Transverse colon (tissue), 4 donors: ENCODE measurements at regions not wholly inside any gene's neighbourhood (a gene's known extent, or its start where the extent isn't known, plus 50 kb on each side); places are given as distances from the start of the nearest gene placed in this dataset.

Source experiments
- DNase-seq: peaks from one replicate; pipeline ENCODE4 v3.0.0-alpha.2; 2019
- H3K27ac ChIP-seq, 4 donors: fragments of 200-600 bp; sonication (generic); 2 replicates each; pipeline ENCODE4 v1.5.1; 2016 to 2018; ENCODE audit warnings: inconsistent platforms in 4 of 4
- H3K27me3 ChIP-seq: fragments of 200-600 bp; sonication (generic); 2 replicates; pipeline ENCODE4 v1.5.1; 2017; ENCODE audit warnings: inconsistent platforms
- H3K36me3 ChIP-seq, 4 donors: fragments of 200-600 bp; sonication (generic); 2 replicates each; pipeline ENCODE4 v1.5.1; 2017 to 2019; ENCODE audit warnings: inconsistent platforms in 4 of 4
- H3K4me1 ChIP-seq, 4 donors: fragments of 200-600 bp; sonication (generic); 2 replicates each; pipeline ENCODE4 v1.5.1; 2017 to 2020; ENCODE audit warnings: inconsistent platforms in 4 of 4
- H3K4me3 ChIP-seq, 4 donors: fragments of 200-600 bp; sonication (generic); 1 replicate in 1 of 4; 2 replicates in 3 of 4; pipeline versions ENCODE4 v1.5.1 to v1.6.1; 2017 to 2019; ENCODE audit warnings: inconsistent platforms in 4 of 4
- H3K9me3 ChIP-seq, 2 donors: fragments of 200-600 bp; sonication (generic); 2 replicates each; pipeline ENCODE4 v1.5.1; 2017 to 2019; ENCODE audit warnings: inconsistent platforms in 2 of 2
- EP300 ChIP-seq: sonication (generic); formaldehyde crosslinking; IDR thresholded peaks from one replicate; pipeline ENCODE4 v1.6.1; 2017; ENCODE audit warnings: antibody characterized with exemption, low read depth
- POLR2A ChIP-seq: fragments of 450-650 bp; IDR thresholded peaks from one replicate; pipeline ENCODE4 v1.6.1; 2016; ENCODE audit warnings: antibody characterized with exemption, mild to moderate bottlenecking, moderate library complexity
- POLR2AphosphoS5 ChIP-seq, 3 donors: sonication (generic); formaldehyde crosslinking; IDR thresholded peaks; one replicate each; pipeline ENCODE4 v1.6.1; 2016; ENCODE audit warnings: antibody characterized with exemption in 3 of 3
- WGBS, 2 donors: methylation state at CpG; one replicate each; pipeline ENCODE4 v1.1.5; 2018; ENCODE audit warnings: low coverage in 1 of 2; 5-methylcytosine and 5-hydroxymethylcytosine counted together
- in situ Hi-C, 4 donors: fragments of 200-750 bp; cut with MboI; loops; one replicate each; pipeline versions ENCODE4 v1.15.0 to v1.15.1; 2017; ENCODE audit warnings: low sequenced_read_pairs in 3 of 4, low pct_ligation_motif_present in 1 of 4, low pct_unique_long_range_greater_than_20kb in 1 of 4
- intact Hi-C: fragments of 100-400 bp; cut with DNase I; formaldehyde crosslinking; loops from one replicate; pipeline ENCODE4 v1.15.1; 2023; ENCODE audit warnings: low total_unique reads
- TF ChIP-seq, protein P1 (sequence below), 5 experiments: fragments of 200-600 bp in 3 of 5; fragments of 450-650 bp in 2 of 5; sonication (generic) in 3 of 5; IDR thresholded peaks; 1 replicate in 2 of 5; 2 replicates in 3 of 5; pipeline ENCODE4 v1.5.1; 2016 to 2017; ENCODE audit warnings: antibody characterized with exemption in 5 of 5, inconsistent platforms in 3 of 5, mild to moderate bottlenecking in 2 of 5, moderate library complexity in 1 of 5

GRCh38 chr3:194251461-194251860, 99.7 kb downstream of the CPN2 start:
- Histone ChIP-seq H3K9me3 (no peaks in the 10 kb centered on the region), H3K36me3 (no peaks in the 10 kb centered on the region), H3K27ac (no peak overlapping the region), H3K4me3 (no peak overlapping the region), H3K4me1 (peaks cover 9 to 20% (median 16%) of the 10 kb centered on the region in 4 donors), H3K27me3 (no peaks in the 10 kb centered on the region)
- in situ Hi-C loops (no loop called here), intact Hi-C loops (no loop called here)
- whole genome bisulfite sequencing, 2 donors = 70 to 89% methylated on average over 3 to 6 of the region's 6 CpGs
- TF ChIP-seq EP300 = no peak
- no peak for TF ChIP-seq POLR2A
- no peak for TF ChIP-seq POLR2AphosphoS5 (IDR thresholded peaks at IDR 0.05)
- TF ChIP-seq, protein P1, sequence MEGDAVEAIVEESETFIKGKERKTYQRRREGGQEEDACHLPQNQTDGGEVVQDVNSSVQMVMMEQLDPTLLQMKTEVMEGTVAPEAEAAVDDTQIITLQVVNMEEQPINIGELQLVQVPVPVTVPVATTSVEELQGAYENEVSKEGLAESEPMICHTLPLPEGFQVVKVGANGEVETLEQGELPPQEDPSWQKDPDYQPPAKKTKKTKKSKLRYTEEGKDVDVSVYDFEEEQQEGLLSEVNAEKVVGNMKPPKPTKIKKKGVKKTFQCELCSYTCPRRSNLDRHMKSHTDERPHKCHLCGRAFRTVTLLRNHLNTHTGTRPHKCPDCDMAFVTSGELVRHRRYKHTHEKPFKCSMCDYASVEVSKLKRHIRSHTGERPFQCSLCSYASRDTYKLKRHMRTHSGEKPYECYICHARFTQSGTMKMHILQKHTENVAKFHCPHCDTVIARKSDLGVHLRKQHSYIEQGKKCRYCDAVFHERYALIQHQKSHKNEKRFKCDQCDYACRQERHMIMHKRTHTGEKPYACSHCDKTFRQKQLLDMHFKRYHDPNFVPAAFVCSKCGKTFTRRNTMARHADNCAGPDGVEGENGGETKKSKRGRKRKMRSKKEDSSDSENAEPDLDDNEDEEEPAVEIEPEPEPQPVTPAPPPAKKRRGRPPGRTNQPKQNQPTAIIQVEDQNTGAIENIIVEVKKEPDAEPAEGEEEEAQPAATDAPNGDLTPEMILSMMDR (IDR thresholded peaks at IDR 0.05) = no peak
- no peak for DNase-seq

GRCh38 chr3:194251891-194252560, 99.1 kb downstream of the CPN2 start:
- Histone ChIP-seq H3K27me3 (no peaks in the 10 kb centered on the region), H3K4me1 (peaks cover 9 to 20% (median 16%) of the 10 kb centered on the region in 4 donors), H3K9me3 (no peaks in the 10 kb centered on the region), H3K27ac (no peak overlapping the region), H3K36me3 (no peaks in the 10 kb centered on the region), H3K4me3 (no peak overlapping the region)
- WGBS, 2 donors = 90 to 97% methylated on average over 2 to 18 of the region's 18 CpGs
- DNase-seq = no peak
- intact Hi-C loops (no loop called here), in situ Hi-C loops (no loop called here)
- TF ChIP-seq, protein P1 (IDR thresholded peaks at IDR 0.05) = no peak
- TF ChIP-seq POLR2AphosphoS5 (IDR thresholded peaks at IDR 0.05) (no peak), EP300 (no peak), POLR2A (no peak)

- Histone ChIP-seq H3K27ac (no peak overlapping the region), H3K9me3 (peaks cover 0 to 4% of the 10 kb centered on the region in 2 donors), H3K27me3 (no peaks in the 10 kb centered on the region), H3K4me1 (peaks cover 9 to 20% (median 16%) of the 10 kb centered on the region in 4 donors), H3K4me3 (no peak overlapping the region), H3K36me3 (no peaks in the 10 kb centered on the region)
- TF ChIP-seq POLR2AphosphoS5 (IDR thresholded peaks at IDR 0.05) (no peak), POLR2A (no peak), EP300 (no peak)
- TF ChIP-seq, protein P1 (IDR thresholded peaks at IDR 0.05) = no peak
- 80 to 93% methylated on average over 1 to 4 of the region's 4 CpGs for WGBS, 2 donors
- in situ Hi-C loops (no loop called here), intact Hi-C loops (no loop called here)
- no peak for DNase-seq
Observed at GRCh38 chr3:194253270-194253669, 97.9 kb downstream of the CPN2 start.

DNA sequence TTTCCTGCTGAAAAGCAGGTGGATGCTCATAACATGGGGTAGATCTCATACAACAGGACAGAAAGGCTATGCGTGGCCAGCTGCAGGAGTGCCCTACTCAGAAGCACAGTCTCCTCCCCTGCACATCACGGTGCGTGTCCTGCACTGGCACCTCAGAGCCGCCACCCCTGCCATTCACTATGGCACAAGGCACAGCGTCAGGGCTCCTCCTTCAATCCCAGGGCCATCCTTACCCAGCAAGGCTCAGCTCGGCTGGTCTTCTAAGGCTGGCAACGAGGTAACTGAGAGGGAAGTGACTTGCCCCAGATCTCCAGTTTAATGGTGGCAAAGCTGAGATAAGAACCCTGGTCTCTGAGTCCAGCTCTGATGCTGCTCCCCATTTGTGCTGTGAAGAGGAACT, 97.1 kb downstream of the CPN2 start:
- TF ChIP-seq EP300 (no peak), POLR2A (no peak), POLR2AphosphoS5 (IDR thresholded peaks at IDR 0.05) (no peak)
- TF ChIP-seq, protein P1 (IDR thresholded peaks at IDR 0.05) = no peak
- Histone ChIP-seq H3K4me3 (no peak overlapping the region), H3K36me3 (no peaks in the 10 kb centered on the region), H3K27ac (no peak overlapping the region), H3K4me1 (peaks cover 9 to 20% (median 16%) of the 10 kb centered on the region in 4 donors), H3K27me3 (no peaks in the 10 kb centered on the region), H3K9me3 (peaks cover 0 to 6% of the 10 kb centered on the region in 2 donors)
- DNase-seq = no peak
- intact Hi-C loops = no loop called here
- 93% methylated on average over 7 of the region's 7 CpGs; no CpG with 5 or more reads in 1 of the 2 donors for WGBS, 2 donors
- in situ Hi-C loops = no loop called here
